IMR-90 (cell line): ENCODE measurements at regions not wholly inside any gene's neighbourhood (a gene's known extent, or its start where the extent isn't known, plus 50 kb on each side); places are given as distances from the start of the nearest gene placed in this dataset.

Source experiments
- ATAC-seq: fragments of 200-7000 bp; cut with Tn5 transposase; 2 replicates; pipeline ENCODE4 v1.9.1; 2020; ENCODE audit warnings: low read depth, mild to moderate bottlenecking, moderate library complexity
- BruUV-seq: library from RNA; stranded (reverse); fragments of 400-500 nt; replicated peaks from 2 replicates; lab custom pipeline; 2021; lab: Mats Ljungman, UMichigan
- CTCF ChIA-PET: fragments of 300-600 bp; formaldehyde crosslinking; extraction: SDS; loops from one replicate; lab custom pipeline; 2021; ENCODE audit warnings: antibody characterized with exemption; lab: Yijun Ruan, JAX
- POLR2A ChIA-PET: fragments of 300-600 bp; sonication (Branson Sonifier 250); formaldehyde crosslinking; loops from one replicate; lab custom pipeline; 2022; ENCODE audit warnings: antibody characterized with exemption; ENCODE audit not compliant: unreplicated experiment; lab: Charles Lee
- DNase-seq: peaks from one replicate; pipeline ENCODE4 v3.0.0; 2013
- H2AFZ ChIP-seq: replicated peaks from 2 replicates; pipeline ENCODE3; 2013; ENCODE audit warnings: low read length, mild to moderate bottlenecking; ENCODE audit not compliant: poor library complexity
- H2AK5ac ChIP-seq: 2 replicates; pipeline ENCODE4 v1.6.1; 2013; ENCODE audit warnings: low read depth, low read length, inconsistent platforms
- H2AK9ac ChIP-seq: replicated peaks from 2 replicates; pipeline ENCODE3; 2013; ENCODE audit warnings: mild to moderate bottlenecking, low read depth, low read length, moderate library complexity; ENCODE audit not compliant: poor library complexity
- H2BK120ac ChIP-seq: 2 replicates; pipeline ENCODE4 v1.6.1; 2013; ENCODE audit warnings: low read depth, low read length, inconsistent platforms
- H2BK15ac ChIP-seq: 3 replicates; pipeline ENCODE4 v1.6.1; 2013; ENCODE audit warnings: low read depth, low read length, inconsistent platforms
- H2BK20ac ChIP-seq: 2 replicates; pipeline ENCODE4 v1.6.1; 2013; ENCODE audit warnings: low read depth, mild to moderate bottlenecking, inconsistent platforms, low read length, moderate library complexity
- H2BK5ac ChIP-seq: 2 replicates; pipeline ENCODE4 v1.6.1; 2013; ENCODE audit warnings: mild to moderate bottlenecking, low read depth, low read length, inconsistent platforms; ENCODE audit not compliant: poor library complexity, severe bottlenecking
- H3K14ac ChIP-seq: replicated peaks from 2 replicates; pipeline ENCODE4 v1.6.1; 2013; ENCODE audit warnings: low read depth, low read length, inconsistent platforms
- H3K18ac ChIP-seq: 2 replicates; pipeline ENCODE4 v1.6.1; 2013; ENCODE audit warnings: low read depth, low read length, control low read depth
- H3K23ac ChIP-seq: 2 replicates; pipeline ENCODE4 v1.6.1; 2013; ENCODE audit warnings: low read depth, low read length, inconsistent platforms
- H3K27ac ChIP-seq: 2 replicates; pipeline ENCODE4 v1.5.1; 2013; ENCODE audit warnings: mild to moderate bottlenecking, control low read depth, low read length; ENCODE audit not compliant: insufficient read depth
- H3K27me3 ChIP-seq: 2 replicates; pipeline ENCODE4 v1.6.1; 2013; ENCODE audit warnings: low read length; ENCODE audit not compliant: control insufficient read depth, insufficient read depth
- H3K36me3 ChIP-seq: 2 replicates; pipeline ENCODE4 v1.6.1; 2013; ENCODE audit warnings: low read length, mixed read lengths; ENCODE audit not compliant: control insufficient read depth, insufficient read depth
- H3K4ac ChIP-seq: 2 replicates; pipeline ENCODE4 v1.6.1; 2013; ENCODE audit warnings: low read depth, low read length, inconsistent platforms
- H3K4me1 ChIP-seq: 2 replicates; pipeline ENCODE4 v1.6.1; 2013; ENCODE audit warnings: low read length, mixed read lengths; ENCODE audit not compliant: control insufficient read depth, insufficient read depth
- H3K4me2 ChIP-seq: 2 replicates; pipeline ENCODE4 v1.6.1; 2013; ENCODE audit warnings: low read depth, mild to moderate bottlenecking, control low read depth, low read length, moderate library complexity
- H3K4me3 ChIP-seq: 2 replicates; pipeline ENCODE4 v1.5.1; 2013; ENCODE audit warnings: low read depth, mild to moderate bottlenecking, control low read depth, low read length, moderate library complexity; ENCODE audit not compliant: insufficient read depth
- H3K56ac ChIP-seq: 2 replicates; pipeline ENCODE4 v1.6.1; 2013; ENCODE audit warnings: low read length, inconsistent platforms; ENCODE audit not compliant: insufficient read depth; ENCODE audit errors: extremely low read depth
- H3K79me1 ChIP-seq, 2 experiments: 2 replicates each; pipeline ENCODE4 v1.6.1; 2013; ENCODE audit warnings: low read length in 2 of 2, inconsistent platforms in 1 of 2, low read depth in 1 of 2
- H3K9ac ChIP-seq: 2 replicates; pipeline ENCODE4 v1.6.1; 2013; ENCODE audit warnings: low read depth, low read length, control low read depth
- H3K9me1 ChIP-seq: 2 replicates; pipeline ENCODE4 v1.6.1; 2013; ENCODE audit warnings: low read length, inconsistent platforms; ENCODE audit not compliant: insufficient read depth
- H3K9me3 ChIP-seq: 2 replicates; pipeline ENCODE4 v1.6.1; 2013; ENCODE audit warnings: low read length; ENCODE audit not compliant: control insufficient read depth, insufficient read depth
- H4K20me1 ChIP-seq: 2 replicates; pipeline ENCODE4 v1.6.1; 2013; ENCODE audit warnings: low read length, inconsistent platforms; ENCODE audit not compliant: insufficient read depth
- H4K5ac ChIP-seq: 2 replicates; pipeline ENCODE4 v1.6.1; 2013; ENCODE audit warnings: mild to moderate bottlenecking, low read depth, low read length, control low read depth
- H4K8ac ChIP-seq, 2 experiments: 2 replicates each; pipeline ENCODE4 v1.6.1; 2013; ENCODE audit warnings: low read depth in 2 of 2, low read length in 2 of 2, control low read depth in 1 of 2, inconsistent platforms in 1 of 2
- H4K91ac ChIP-seq: 2 replicates; pipeline ENCODE4 v1.6.1; 2013; ENCODE audit warnings: low read depth, low read length, inconsistent platforms; ENCODE audit not compliant: insufficient read depth
- FOS ChIP-seq: fragments of 150-350 bp; IDR thresholded peaks from 2 replicates; pipeline ENCODE4 v1.6.1; 2016; ENCODE audit warnings: low read depth, low read length
- MXI1 ChIP-seq: IDR thresholded peaks from 2 replicates; pipeline ENCODE4 v1.6.1; 2012; ENCODE audit warnings: low read depth, mild to moderate bottlenecking, low read length, moderate library complexity, borderline replicate concordance
- WGBS, 2 experiments: methylation state at CpG; one replicate each; pipeline versions ENCODE4 v1.1.5 to v1.1.7; 2013; ENCODE audit warnings: missing lambda C conversion rate in 2 of 2; ENCODE audit not compliant: insufficient read length in 1 of 2; ENCODE audit errors: extremely low coverage in 2 of 2; 5-methylcytosine and 5-hydroxymethylcytosine counted together
- dilution Hi-C: fragments of 300-500 bp; cut with HindIII; formaldehyde crosslinking; loops from one replicate; pipeline ENCODE4 v1.14.3; 2018; ENCODE audit warnings: low sequenced_read_pairs; ENCODE audit not compliant: unreplicated experiment
- in situ Hi-C: fragments of 300-500 bp; cut with MboI; formaldehyde crosslinking; loops from 3 replicates; pipeline ENCODE4 v1.14.3; 2019; ENCODE audit warnings: low sequenced_read_pairs, inconsistent platforms, mixed read lengths
- intact Hi-C: fragments of 100-400 bp; cut with micrococcal nuclease; formaldehyde crosslinking; loops from 2 replicates; pipeline ENCODE4 v1.10.0; 2022

DNA sequence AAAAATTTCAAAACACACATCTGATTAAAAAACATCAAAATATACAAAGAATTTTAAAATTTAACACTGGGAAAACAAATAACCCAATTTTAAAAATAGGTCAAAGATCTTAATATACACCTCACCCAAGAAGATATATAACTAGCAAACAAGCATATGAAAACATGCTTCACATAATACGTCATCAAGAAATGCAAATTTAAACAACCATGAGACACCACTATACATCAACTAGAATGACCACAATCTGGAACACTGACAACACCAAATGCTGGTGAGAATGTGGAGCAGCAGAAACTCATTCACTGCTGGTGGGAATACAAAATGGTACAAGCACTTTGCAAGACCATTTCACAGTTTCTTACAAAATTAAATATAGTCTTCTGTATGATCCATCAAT, 498.4 kb downstream of the IPMK start:
- Histone ChIP-seq H3K18ac (no peak overlapping the region), H4K91ac (no peak overlapping the region), H2BK15ac (no peak overlapping the region), H3K27ac (no peak overlapping the region), H3K9me3 (no peaks in the 10 kb centered on the region), H3K27me3 (no peaks in the 10 kb centered on the region), H2BK120ac (no peak overlapping the region), H3K9me1 (no peaks in the 10 kb centered on the region), H3K79me1 (no peaks in the 10 kb centered on the region), H4K5ac (no peak overlapping the region), H3K14ac (no peak overlapping the region), H2AK5ac (no peak overlapping the region), H3K9ac (no peak overlapping the region), H3K56ac (no peak overlapping the region), H3K23ac (no peak overlapping the region), H4K20me1 (no peaks in the 10 kb centered on the region), H4K8ac (no peak overlapping the region), H2BK20ac (no peak overlapping the region), H3K36me3 (no peaks in the 10 kb centered on the region), H3K4me1 (no peaks in the 10 kb centered on the region), H3K4me2 (no peak overlapping the region), H3K4ac (no peak overlapping the region), H2AK9ac (no peak overlapping the region), H2AFZ (no peak overlapping the region), H2BK5ac (no peak overlapping the region), H3K4me3 (no peak overlapping the region)
- WGBS, 2 experiments: no CpG with 5 or more reads among the region's 1 CpG
- intact Hi-C loops (no loop called here), dilution Hi-C loops (no loop called here), in situ Hi-C loops (no loop called here)
- no peak for ATAC-seq
- CTCF ChIA-PET: no interaction called here
- no TSS peak for BruUV-seq
- POLR2A ChIA-PET: no interaction called here
- DNase-seq: no peak
- TF ChIP-seq FOS: no peak
- no peak for TF ChIP-seq MXI1
